Dermis microvascular lymphatic vessel endothelial cell (primary cell): ENCODE measurements at regions not wholly inside any gene's neighbourhood (a gene's known extent, or its start where the extent isn't known, plus 50 kb on each side); places are given as distances from the start of the nearest gene placed in this dataset.

Source experiments
- DNase-seq, 2 donors: peaks; one replicate each; pipeline versions ENCODE4 v3.0.0 to v3.0.0-alpha.2; 2010; ENCODE audit warnings: low read depth in 2 of 2

GRCh38 chr14:99101855-99102461, 170.0 kb downstream of the BCL11B start:
- no peak for DNase-seq

- DNase-seq, result no peak
These were observed 155.2 kb downstream of the BCL11B start for GRCh38 chr14:99116741-99117295.

GRCh38 chr14:99117671-99118045, 154.3 kb downstream of the BCL11B start:
- DNase-seq, result no peak

- no peak for DNase-seq
These were observed 153.8 kb downstream of the BCL11B start for GRCh38 chr14:99118046-99118721.

- no peak for DNase-seq
These were observed 153.1 kb downstream of the BCL11B start for GRCh38 chr14:99118946-99119345.
